ENCODE measurements at regions not wholly inside any gene's neighbourhood (a gene's known extent, or its start where the extent isn't known, plus 50 kb on each side); places are given as distances from the start of the nearest gene placed in this dataset.

GRCh38 chr21:41664881-41665765 lies 101.7 kb downstream of the RIPK4 start:
- Histone ChIP-seq H4K8ac (ENCODE audit: low read depth, low read length) (no peak overlapping the region), H3K27ac (replicated peaks; ENCODE audit: low read length) (no peak overlapping the region)
- DNase-seq (ENCODE audit: low spot score): no peak

GRCh38 chr21:41663805-41664788 lies 102.8 kb downstream of the RIPK4 start:
- Histone ChIP-seq H3K27ac (replicated peaks; ENCODE audit: low read length) (no peak overlapping the region), H4K8ac (ENCODE audit: low read depth, low read length) (no peak overlapping the region), H3K23ac (ENCODE audit: low read depth, low read length, poor library complexity) (no peak overlapping the region), H3K4me1 (ENCODE audit: control insufficient read depth in 2 of 2, insufficient read depth in 1 of 2, low read depth in 1 of 2, low read length in 2 of 2) (peaks cover 16 to 17% of the 10 kb centered on the region in 2 donors), H2BK12ac (ENCODE audit: low read length) (no peak overlapping the region), H3K4ac (ENCODE audit: low read length) (no peak overlapping the region), H3K14ac (ENCODE audit: low read length) (no peak overlapping the region), H2BK5ac (ENCODE audit: low read length) (no peak overlapping the region), H2AFZ (ENCODE audit: low read length) (peak overlapping the region; percentile 57), H3K79me1 (ENCODE audit: low read depth, low read length) (no peaks in the 10 kb centered on the region), H3K18ac (ENCODE audit: low read length) (peak overlapping the region; percentile 78), H3K4me3 (ENCODE audit: low read length in 2 of 2) (no peak overlapping the region), H2BK15ac (ENCODE audit: low read length) (peak overlapping the region; percentile 88), H3K4me2 (ENCODE audit: insufficient read depth, low read length, poor library complexity, severe bottlenecking) (no peak overlapping the region), H3K9ac (ENCODE audit: low read depth, low read length, poor library complexity) (no peak overlapping the region), H2BK120ac (ENCODE audit: low read depth, low read length) (no peak overlapping the region), H2AK5ac (ENCODE audit: low read depth, low read length) (no peak overlapping the region), H3K9me3 (replicated peaks in 1 of 2; ENCODE audit: control insufficient read depth in 2 of 2, insufficient read depth in 1 of 2, low read depth in 1 of 2, low read length in 2 of 2) (no peaks in the 10 kb centered on the region), H3K36me3 (replicated peaks in 1 of 2; ENCODE audit: control insufficient read depth in 2 of 2, insufficient read depth in 2 of 2, low read length in 2 of 2) (no peaks in the 10 kb centered on the region), H3K27me3 (ENCODE audit: control insufficient read depth in 3 of 3, insufficient read depth in 3 of 3, low read depth in 1 of 3, low read length in 3 of 3) (no peaks in the 10 kb centered on the region), H4K91ac (ENCODE audit: low read depth, low read length, poor library complexity) (no peak overlapping the region)
- DNase-seq (ENCODE audit: low spot score): peak; percentile 20
- WGBS, 2 donors (ENCODE audit: extremely low coverage in 2 of 2, insufficient read length in 2 of 2, insufficient replicate concordance in 1 of 2): no CpG with 5 or more reads among the region's 21 CpGs

More at GRCh38 chr21:41664881-41665765, 101.7 kb downstream of the RIPK4 start:
- no CpG with 5 or more reads among the region's 32 CpGs for WGBS, 2 donors (ENCODE audit: extremely low coverage in 2 of 2, insufficient read length in 2 of 2, insufficient replicate concordance in 1 of 2)
- Histone ChIP-seq H2BK5ac (ENCODE audit: low read length) (no peak overlapping the region), H3K4ac (ENCODE audit: low read length) (peak overlapping the region; percentile 37), H3K4me3 (ENCODE audit: low read length in 2 of 2) (no peak overlapping the region), H3K27me3 (ENCODE audit: control insufficient read depth in 3 of 3, insufficient read depth in 3 of 3, low read depth in 1 of 3, low read length in 3 of 3) (no peaks in the 10 kb centered on the region), H3K9me3 (replicated peaks in 1 of 2; ENCODE audit: control insufficient read depth in 2 of 2, insufficient read depth in 1 of 2, low read depth in 1 of 2, low read length in 2 of 2) (no peaks in the 10 kb centered on the region), H4K91ac (ENCODE audit: low read depth, low read length, poor library complexity) (no peak overlapping the region), H3K18ac (ENCODE audit: low read length) (peak overlapping the region; percentile 80), H2BK15ac (ENCODE audit: low read length) (peak overlapping the region; percentile 35), H2AK5ac (ENCODE audit: low read depth, low read length) (peak overlapping the region; percentile 76), H3K9ac (ENCODE audit: low read depth, low read length, poor library complexity) (no peak overlapping the region), H3K4me1 (ENCODE audit: control insufficient read depth in 2 of 2, insufficient read depth in 1 of 2, low read depth in 1 of 2, low read length in 2 of 2) (peaks cover 16 to 17% of the 10 kb centered on the region in 2 donors), H3K79me1 (ENCODE audit: low read depth, low read length) (no peaks in the 10 kb centered on the region), H3K14ac (ENCODE audit: low read length) (peak overlapping the region; percentile 51), H3K23ac (ENCODE audit: low read depth, low read length, poor library complexity) (peak overlapping the region; percentile 40), H3K4me2 (ENCODE audit: insufficient read depth, low read length, poor library complexity, severe bottlenecking) (peak overlapping the region; percentile 15), H2BK120ac (ENCODE audit: low read depth, low read length) (peak overlapping the region; percentile 28), H2BK12ac (ENCODE audit: low read length) (peak overlapping the region; percentile 69), H3K36me3 (replicated peaks in 1 of 2; ENCODE audit: control insufficient read depth in 2 of 2, insufficient read depth in 2 of 2, low read length in 2 of 2) (no peaks in the 10 kb centered on the region), H2AFZ (ENCODE audit: low read length) (peak overlapping the region; percentile 57)

- Histone ChIP-seq H2BK15ac (ENCODE audit: low read length) (no peak overlapping the region), H3K4me3 (ENCODE audit: low read length in 2 of 2) (no peak overlapping the region), H2BK120ac (ENCODE audit: low read depth, low read length) (no peak overlapping the region), H3K9me3 (replicated peaks in 1 of 2; ENCODE audit: control insufficient read depth in 2 of 2, insufficient read depth in 1 of 2, low read depth in 1 of 2, low read length in 2 of 2) (no peaks in the 10 kb centered on the region), H3K36me3 (replicated peaks in 1 of 2; ENCODE audit: control insufficient read depth in 2 of 2, insufficient read depth in 2 of 2, low read length in 2 of 2) (no peaks in the 10 kb centered on the region), H2AFZ (ENCODE audit: low read length) (no peak overlapping the region), H2BK12ac (ENCODE audit: low read length) (no peak overlapping the region), H3K27ac (replicated peaks; ENCODE audit: low read length) (no peak overlapping the region), H3K18ac (ENCODE audit: low read length) (peak overlapping the region; percentile 67), H3K79me1 (ENCODE audit: low read depth, low read length) (no peaks in the 10 kb centered on the region), H2BK5ac (ENCODE audit: low read length) (no peak overlapping the region), H3K9ac (ENCODE audit: low read depth, low read length, poor library complexity) (no peak overlapping the region), H3K4me1 (ENCODE audit: control insufficient read depth in 2 of 2, insufficient read depth in 1 of 2, low read depth in 1 of 2, low read length in 2 of 2) (peaks cover 20 to 26% of the 10 kb centered on the region in 2 donors), H3K23ac (ENCODE audit: low read depth, low read length, poor library complexity) (no peak overlapping the region), H2AK5ac (ENCODE audit: low read depth, low read length) (no peak overlapping the region), H4K91ac (ENCODE audit: low read depth, low read length, poor library complexity) (no peak overlapping the region), H3K4me2 (ENCODE audit: insufficient read depth, low read length, poor library complexity, severe bottlenecking) (no peak overlapping the region), H3K14ac (ENCODE audit: low read length) (peak overlapping the region; percentile 63), H3K27me3 (ENCODE audit: control insufficient read depth in 3 of 3, insufficient read depth in 3 of 3, low read depth in 1 of 3, low read length in 3 of 3) (no peaks in the 10 kb centered on the region), H4K8ac (ENCODE audit: low read depth, low read length) (no peak overlapping the region), H3K4ac (ENCODE audit: low read length) (no peak overlapping the region)
- WGBS, 2 donors (ENCODE audit: extremely low coverage in 2 of 2, insufficient read length in 2 of 2, insufficient replicate concordance in 1 of 2): no CpG with 5 or more reads among the region's 9 CpGs
- DNase-seq (ENCODE audit: low spot score): no peak
These were observed 104.1 kb downstream of the RIPK4 start for GRCh38 chr21:41662761-41663160.

Measured in neuronal stem cell (in vitro differentiated cells).